Vagina (tissue), 2 donors: ENCODE measurements at regions not wholly inside any gene's neighbourhood (a gene's known extent, or its start where the extent isn't known, plus 50 kb on each side); places are given as distances from the start of the nearest gene placed in this dataset.

ENCODE experiments used
- DNase-seq, 2 donors: peaks; one replicate each; pipeline ENCODE4 v3.0.0-alpha.2; 2017; ENCODE audit errors: extremely low spot score in 2 of 2
- H3K27ac ChIP-seq: fragments of 200-600 bp; sonication (generic); one replicate; pipeline ENCODE4 v1.5.1; 2019
- H3K27me3 ChIP-seq: fragments of 200-600 bp; sonication (generic); one replicate; pipeline ENCODE4 v1.5.1; 2019
- H3K36me3 ChIP-seq, 2 donors: fragments of 200-600 bp; sonication (generic); one replicate each; pipeline ENCODE4 v1.5.1; 2017 to 2019
- H3K4me1 ChIP-seq: fragments of 200-600 bp; sonication (generic); one replicate; pipeline ENCODE4 v1.5.1; 2019
- H3K4me3 ChIP-seq, 2 donors: fragments of 200-600 bp; sonication (generic); 1 replicate in 1 of 2; 2 replicates in 1 of 2; pipeline ENCODE4 v1.5.1; 2016 to 2019
- H3K9me3 ChIP-seq: fragments of 200-600 bp; sonication (generic); one replicate; pipeline ENCODE4 v1.5.1; 2019
- POLR2A ChIP-seq, 2 donors: fragments of 450-650 bp; IDR thresholded peaks; one replicate each; pipeline ENCODE4 v1.6.1; 2017; ENCODE audit warnings: antibody characterized with exemption in 2 of 2, mild to moderate bottlenecking in 2 of 2, moderate library complexity in 2 of 2
- POLR2AphosphoS5 ChIP-seq, 2 donors: sonication (generic); formaldehyde crosslinking; IDR thresholded peaks; one replicate each; pipeline ENCODE4 v1.9.0; 2017; ENCODE audit warnings: antibody characterized with exemption in 2 of 2, mild to moderate bottlenecking in 2 of 2, low read depth in 1 of 2; ENCODE audit not compliant: insufficient read depth in 1 of 2
- intact Hi-C: fragments of 100-400 bp; cut with DNase I; formaldehyde crosslinking; loops from one replicate; pipeline ENCODE4 v1.15.1; 2023
- TF ChIP-seq, protein P1 (sequence below), 3 experiments: fragments of 450-650 bp in 2 of 3; fragments of 200-600 bp in 1 of 3; sonication (generic) in 1 of 3; IDR thresholded peaks; one replicate each; pipeline ENCODE4 v1.5.1; 2017 to 2019; ENCODE audit warnings: antibody characterized with exemption in 3 of 3, mild to moderate bottlenecking in 2 of 3, moderate library complexity in 2 of 3

DNA sequence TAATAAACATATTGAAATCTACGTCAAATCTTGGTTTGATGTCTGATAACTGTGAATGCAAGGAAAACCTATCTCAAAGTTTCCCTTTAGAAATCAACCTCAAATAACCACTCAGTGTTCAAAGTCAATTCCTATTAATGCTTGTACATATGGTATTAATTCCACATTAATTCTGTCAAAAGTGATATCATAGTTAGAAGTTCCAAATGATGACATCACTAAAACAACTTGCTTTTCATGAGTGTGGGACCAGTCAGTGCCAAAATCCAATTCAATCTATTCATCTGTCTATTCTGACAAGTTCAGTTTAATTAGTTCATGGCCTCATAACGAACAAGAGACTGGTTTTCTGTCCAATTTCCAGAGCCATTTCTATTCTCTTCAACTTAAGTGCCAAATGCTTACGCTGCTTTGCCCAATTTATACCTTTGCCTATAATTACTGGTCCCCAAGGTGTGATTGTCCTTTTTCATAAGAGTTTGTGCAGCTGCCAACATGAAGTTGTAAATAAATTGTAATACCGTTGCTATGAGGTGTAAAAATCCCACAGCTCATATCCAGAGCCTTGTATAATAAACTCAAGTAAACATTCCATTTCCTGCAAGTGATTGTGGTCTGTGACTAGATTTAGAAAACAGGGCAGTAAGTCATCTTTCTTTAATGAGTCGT, 476.2 kb downstream of the RAB28 start:
- DNase-seq: no peak
- Histone ChIP-seq H3K4me1 (peaks cover 6% of the 10 kb centered on the region), H3K9me3 (no peaks in the 10 kb centered on the region), H3K27ac (no peak overlapping the region), H3K4me3 (no peak overlapping the region), H3K27me3 (no peaks in the 10 kb centered on the region), H3K36me3 (no peaks in the 10 kb centered on the region)
- intact Hi-C loops: no loop called here
- TF ChIP-seq, protein P1, sequence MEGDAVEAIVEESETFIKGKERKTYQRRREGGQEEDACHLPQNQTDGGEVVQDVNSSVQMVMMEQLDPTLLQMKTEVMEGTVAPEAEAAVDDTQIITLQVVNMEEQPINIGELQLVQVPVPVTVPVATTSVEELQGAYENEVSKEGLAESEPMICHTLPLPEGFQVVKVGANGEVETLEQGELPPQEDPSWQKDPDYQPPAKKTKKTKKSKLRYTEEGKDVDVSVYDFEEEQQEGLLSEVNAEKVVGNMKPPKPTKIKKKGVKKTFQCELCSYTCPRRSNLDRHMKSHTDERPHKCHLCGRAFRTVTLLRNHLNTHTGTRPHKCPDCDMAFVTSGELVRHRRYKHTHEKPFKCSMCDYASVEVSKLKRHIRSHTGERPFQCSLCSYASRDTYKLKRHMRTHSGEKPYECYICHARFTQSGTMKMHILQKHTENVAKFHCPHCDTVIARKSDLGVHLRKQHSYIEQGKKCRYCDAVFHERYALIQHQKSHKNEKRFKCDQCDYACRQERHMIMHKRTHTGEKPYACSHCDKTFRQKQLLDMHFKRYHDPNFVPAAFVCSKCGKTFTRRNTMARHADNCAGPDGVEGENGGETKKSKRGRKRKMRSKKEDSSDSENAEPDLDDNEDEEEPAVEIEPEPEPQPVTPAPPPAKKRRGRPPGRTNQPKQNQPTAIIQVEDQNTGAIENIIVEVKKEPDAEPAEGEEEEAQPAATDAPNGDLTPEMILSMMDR (IDR thresholded peaks at IDR 0.05): no peak
- TF ChIP-seq POLR2A (IDR thresholded peaks at IDR 0.05) (no peak), POLR2AphosphoS5 (IDR thresholded peaks at IDR 0.05; ENCODE audit: insufficient read depth in 1 of 2, low read depth in 1 of 2) (no peak)

DNA sequence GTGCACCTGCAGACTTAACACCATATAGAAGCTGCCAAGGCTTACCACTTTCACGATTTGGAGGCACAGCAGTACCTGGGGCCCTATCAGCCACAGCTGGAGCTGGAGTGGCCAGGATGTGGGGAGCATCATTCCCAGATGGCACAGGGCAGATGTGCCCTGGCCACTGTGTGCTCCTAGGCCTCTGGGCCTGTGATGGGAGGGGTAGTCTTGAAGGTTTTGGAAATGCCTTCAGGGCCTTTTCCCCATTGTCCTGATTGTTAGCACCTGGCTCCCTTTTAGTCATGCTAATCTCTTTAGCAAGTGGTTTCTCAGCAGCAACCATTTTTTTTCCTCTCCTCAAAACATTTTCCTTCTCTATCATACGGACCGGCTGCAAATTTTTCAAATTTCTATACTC, 490.2 kb downstream of the RAB28 start:
- intact Hi-C loops: no loop called here
- Histone ChIP-seq H3K4me3 (no peak overlapping the region), H3K4me1 (no peaks in the 10 kb centered on the region), H3K27ac (no peak overlapping the region), H3K9me3 (peaks cover 3% of the 10 kb centered on the region), H3K27me3 (no peaks in the 10 kb centered on the region), H3K36me3 (no peaks in the 10 kb centered on the region)
- TF ChIP-seq, protein P1 (IDR thresholded peaks at IDR 0.05): no peak
- TF ChIP-seq POLR2A (IDR thresholded peaks at IDR 0.05): no peak
- no peak for TF ChIP-seq POLR2AphosphoS5 (IDR thresholded peaks at IDR 0.05; ENCODE audit: insufficient read depth in 1 of 2, low read depth in 1 of 2)
- DNase-seq: no peak

DNA sequence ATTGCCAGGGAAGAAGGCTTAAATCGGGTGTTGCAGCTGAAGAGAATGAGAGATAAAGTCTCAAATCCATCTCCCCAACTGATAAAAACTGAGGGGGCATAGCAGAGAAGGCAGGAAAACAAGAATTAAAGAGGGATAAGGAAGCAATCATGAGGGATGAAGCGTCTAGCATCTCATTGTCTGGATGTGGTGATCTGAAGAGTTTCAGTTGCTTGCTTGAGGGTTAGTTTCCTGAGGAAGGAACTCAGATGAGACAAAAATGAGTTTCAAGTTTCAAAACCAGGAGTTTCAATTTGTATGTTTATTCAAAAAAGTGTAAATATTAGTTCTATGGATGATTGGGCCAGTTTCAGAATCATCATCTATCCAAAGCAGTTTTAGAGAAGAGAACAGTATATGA, 496.9 kb downstream of the RAB28 start:
- Histone ChIP-seq H3K4me1 (no peaks in the 10 kb centered on the region), H3K4me3 (no peak overlapping the region), H3K27ac (no peak overlapping the region), H3K9me3 (no peaks in the 10 kb centered on the region), H3K36me3 (no peaks in the 10 kb centered on the region), H3K27me3 (no peaks in the 10 kb centered on the region)
- no peak for DNase-seq
- TF ChIP-seq POLR2A (IDR thresholded peaks at IDR 0.05): no peak
- TF ChIP-seq, protein P1 (IDR thresholded peaks at IDR 0.05): no peak
- no peak for TF ChIP-seq POLR2AphosphoS5 (IDR thresholded peaks at IDR 0.05; ENCODE audit: insufficient read depth in 1 of 2, low read depth in 1 of 2)
- intact Hi-C loops: no loop called here

DNA sequence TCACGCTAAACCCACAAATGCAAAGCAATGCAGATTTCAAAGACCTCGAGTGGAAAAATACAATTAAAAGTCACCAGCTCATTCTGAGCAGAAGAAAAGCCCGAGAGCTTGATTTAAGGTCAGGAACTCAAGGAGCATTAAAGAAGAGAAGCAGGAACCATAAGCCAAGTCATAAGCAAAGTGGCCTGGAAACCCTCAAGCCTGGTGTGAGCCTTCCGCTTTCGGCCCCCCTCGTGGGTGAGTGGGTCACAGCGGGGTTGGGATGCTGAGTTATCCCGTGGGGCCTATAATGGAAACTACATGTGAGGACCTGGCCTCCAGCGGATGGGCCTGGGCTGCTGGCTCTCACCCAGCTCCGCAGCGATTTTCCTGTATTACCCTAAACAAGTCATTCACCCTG, 504.3 kb downstream of the RAB28 start:
- H3K4me3 ChIP-seq: no peak overlapping the region
- no peaks in the 10 kb centered on the region for H3K27me3 ChIP-seq
- no peaks in the 10 kb centered on the region for H3K36me3 ChIP-seq
- H3K27ac ChIP-seq: no peak overlapping the region
- H3K9me3 ChIP-seq: no peaks in the 10 kb centered on the region
- intact Hi-C loops: no loop called here
- DNase-seq: no peak
- no peaks in the 10 kb centered on the region for H3K4me1 ChIP-seq
- TF ChIP-seq POLR2A (IDR thresholded peaks at IDR 0.05) (no peak), POLR2AphosphoS5 (IDR thresholded peaks at IDR 0.05; ENCODE audit: insufficient read depth in 1 of 2, low read depth in 1 of 2) (no peak)
- TF ChIP-seq, protein P1 (IDR thresholded peaks at IDR 0.05): no peak

DNA sequence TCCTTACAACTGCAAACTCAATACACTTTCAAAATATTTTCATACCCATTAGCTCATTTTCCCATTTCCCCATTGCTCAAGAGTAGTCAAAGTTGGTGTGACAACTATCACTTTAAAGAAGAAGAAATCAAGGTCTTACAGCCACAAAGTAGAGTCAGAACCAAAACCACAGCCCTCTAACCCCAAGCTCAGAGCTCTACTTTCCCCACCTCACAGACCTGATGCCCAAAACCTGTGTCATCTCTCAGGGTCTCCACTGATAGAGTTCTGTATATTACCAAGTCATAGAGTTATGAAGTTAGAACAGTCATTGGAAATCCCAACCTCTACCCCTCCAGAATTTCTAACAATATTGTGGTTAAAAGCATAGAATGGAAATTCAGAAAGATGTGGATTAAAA, 505.8 kb downstream of the RAB28 start:
- H3K4me3 ChIP-seq: no peak overlapping the region
- H3K27ac ChIP-seq: no peak overlapping the region
- TF ChIP-seq POLR2AphosphoS5 (IDR thresholded peaks at IDR 0.05; ENCODE audit: insufficient read depth in 1 of 2, low read depth in 1 of 2) (no peak), POLR2A (IDR thresholded peaks at IDR 0.05) (no peak)
- TF ChIP-seq, protein P1 (IDR thresholded peaks at IDR 0.05): no peak
- intact Hi-C loops: no loop called here
- no peaks in the 10 kb centered on the region for H3K9me3 ChIP-seq
- H3K27me3 ChIP-seq: no peaks in the 10 kb centered on the region
- no peaks in the 10 kb centered on the region for H3K4me1 ChIP-seq
- no peak for DNase-seq
- no peaks in the 10 kb centered on the region for H3K36me3 ChIP-seq
